ENCODE measurements at regions not wholly inside any gene's neighbourhood (a gene's known extent, or its start where the extent isn't known, plus 50 kb on each side); places are given as distances from the start of the nearest gene placed in this dataset.

- intact Hi-C loops (cut with micrococcal nuclease), result loop anchor here in 1 of 2 donors (5.0 kb wide), 1 partner anchor 34 kb away; no protein-coding TSS in a partner anchor
- TF ChIP-seq CTCF (IDR thresholded peaks at IDR 0.05), result no peak
- H3K27ac Mint-ChIP-seq, result peak overlapping the region in 1 of 7 donors; percentile 89
These were observed 129.3 kb downstream of the TMA16 start for GRCh38 chr4:163623787-163624186.

DNA sequence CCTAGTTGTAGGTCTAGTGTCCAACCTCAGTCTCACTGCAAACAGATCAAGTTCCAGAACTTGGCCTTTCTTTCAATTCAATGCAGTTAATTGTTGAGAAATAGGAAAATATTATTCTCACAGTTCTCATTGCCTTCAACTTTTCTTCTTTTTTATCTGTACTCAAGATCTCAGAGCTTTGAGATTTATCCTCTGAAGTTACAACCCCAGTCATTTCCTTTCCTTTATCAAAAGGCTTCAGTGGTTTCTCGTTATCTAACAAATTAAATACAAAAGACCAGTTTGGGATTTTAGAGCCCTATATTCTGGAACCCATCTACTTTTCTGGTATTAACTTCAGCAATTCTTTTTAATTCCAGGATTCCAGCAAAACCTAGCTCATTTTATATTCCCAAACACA is 130.2 kb downstream of the TMA16 start:
- no peaks in the 10 kb centered on the region for H3K79me2 ChIP-seq (ENCODE audit: insufficient read depth, low read length)
- H3K27ac ChIP-seq (ENCODE audit: low read depth in 1 of 2, low read length in 2 of 2), result no peak overlapping the region
- intact Hi-C loops (cut with micrococcal nuclease), result loop anchor here in 1 of 2 donors (5.0 kb wide), 1 partner anchor 33 kb away; no protein-coding TSS in a partner anchor
- no peak overlapping the region for H2AFZ ChIP-seq (ENCODE audit: insufficient read depth, low read depth, low read length, poor library complexity, severe bottlenecking)
- Mint-ChIP-seq H3K36me3 (no peaks in the 10 kb centered on the region), H3K4me1 (peaks cover 38% of the 10 kb centered on the region), H3K27ac (no peak overlapping the region), H3K4me3 (no peak overlapping the region), H3K9me3 (peaks cover 0 to 3% (median 2%) of the 10 kb centered on the region in 7 donors), H3K27me3 (ENCODE audit: low read depth in 3 of 3) (no peaks in the 10 kb centered on the region)
- H3K4me2 ChIP-seq (replicated peaks; ENCODE audit: extremely low read depth, low read length, poor library complexity, severe bottlenecking), result no peak overlapping the region
- no peak overlapping the region for H3K9ac ChIP-seq (ENCODE audit: insufficient read depth, low read length, poor library complexity, severe bottlenecking)
- H3K4me3 ChIP-seq (replicated peaks in 1 of 3; ENCODE audit: low read depth in 2 of 3, low read length in 3 of 3), result no peak overlapping the region
- H3K4me1 ChIP-seq (ENCODE audit: control insufficient read depth in 1 of 2, insufficient read depth in 2 of 2, low read length in 2 of 2), result peaks cover 29 to 40% of the 10 kb centered on the region in 2 donors
- no peaks in the 10 kb centered on the region for H4K20me1 ChIP-seq (ENCODE audit: insufficient read depth, low read length)
- no peaks in the 10 kb centered on the region for H3K27me3 ChIP-seq (ENCODE audit: control insufficient read depth in 2 of 2, insufficient read depth in 2 of 2, low read length in 2 of 2)
- no peak for DNase-seq
- no peaks in the 10 kb centered on the region for H3K36me3 ChIP-seq (replicated peaks in 1 of 2; ENCODE audit: control insufficient read depth in 1 of 2, insufficient read depth in 2 of 2, low read length in 2 of 2)
- WGBS (ENCODE audit: insufficient coverage), result no CpG with 5 or more reads among the region's 1 CpG
- TF ChIP-seq CTCF (IDR thresholded peaks at IDR 0.05), result no peak
- no peaks in the 10 kb centered on the region for H3K9me3 ChIP-seq (replicated peaks in 1 of 2; ENCODE audit: control insufficient read depth in 1 of 2, insufficient read depth in 1 of 2, low read length in 2 of 2)

More at GRCh38 chr4:163623787-163624186, 129.3 kb downstream of the TMA16 start:
- no peak overlapping the region for H2AFZ ChIP-seq (ENCODE audit: insufficient read depth, low read depth, low read length, poor library complexity, severe bottlenecking)
- Mint-ChIP-seq H3K27me3 (ENCODE audit: low read depth in 3 of 3) (no peaks in the 10 kb centered on the region), H3K4me3 (no peak overlapping the region), H3K4me1 (peaks cover 38% of the 10 kb centered on the region), H3K9me3 (peaks cover 0 to 3% (median 2%) of the 10 kb centered on the region in 7 donors), H3K36me3 (peaks cover 0 to 3% of the 10 kb centered on the region in 2 donors)
- no peaks in the 10 kb centered on the region for H3K36me3 ChIP-seq (replicated peaks in 1 of 2; ENCODE audit: control insufficient read depth in 1 of 2, insufficient read depth in 2 of 2, low read length in 2 of 2)
- H3K4me2 ChIP-seq (replicated peaks; ENCODE audit: extremely low read depth, low read length, poor library complexity, severe bottlenecking), result no peak overlapping the region
- no peak overlapping the region for H3K4me3 ChIP-seq (replicated peaks in 1 of 3; ENCODE audit: low read depth in 2 of 3, low read length in 3 of 3)
- peak overlapping the region in 1 of 2 donors; percentile 87 for H3K27ac ChIP-seq (ENCODE audit: low read depth in 1 of 2, low read length in 2 of 2)
- H3K79me2 ChIP-seq (ENCODE audit: insufficient read depth, low read length), result no peaks in the 10 kb centered on the region
- no peaks in the 10 kb centered on the region for H4K20me1 ChIP-seq (ENCODE audit: insufficient read depth, low read length)
- no peak for DNase-seq
- 100% methylated on average over 3 of the region's 4 CpGs for WGBS (ENCODE audit: insufficient coverage)
- no peaks in the 10 kb centered on the region for H3K9me3 ChIP-seq (replicated peaks in 1 of 2; ENCODE audit: control insufficient read depth in 1 of 2, insufficient read depth in 1 of 2, low read length in 2 of 2)
- H3K4me1 ChIP-seq (ENCODE audit: control insufficient read depth in 1 of 2, insufficient read depth in 2 of 2, low read length in 2 of 2), result peaks cover 29 to 40% of the 10 kb centered on the region in 2 donors
- no peaks in the 10 kb centered on the region for H3K27me3 ChIP-seq (ENCODE audit: control insufficient read depth in 2 of 2, insufficient read depth in 2 of 2, low read length in 2 of 2)
- no peak overlapping the region for H3K9ac ChIP-seq (ENCODE audit: insufficient read depth, low read length, poor library complexity, severe bottlenecking)

Measured in CD14-positive monocyte (primary cell).